ENCODE measurements at regions not wholly inside any gene's neighbourhood (a gene's known extent, or its start where the extent isn't known, plus 50 kb on each side); places are given as distances from the start of the nearest gene placed in this dataset.

DNA sequence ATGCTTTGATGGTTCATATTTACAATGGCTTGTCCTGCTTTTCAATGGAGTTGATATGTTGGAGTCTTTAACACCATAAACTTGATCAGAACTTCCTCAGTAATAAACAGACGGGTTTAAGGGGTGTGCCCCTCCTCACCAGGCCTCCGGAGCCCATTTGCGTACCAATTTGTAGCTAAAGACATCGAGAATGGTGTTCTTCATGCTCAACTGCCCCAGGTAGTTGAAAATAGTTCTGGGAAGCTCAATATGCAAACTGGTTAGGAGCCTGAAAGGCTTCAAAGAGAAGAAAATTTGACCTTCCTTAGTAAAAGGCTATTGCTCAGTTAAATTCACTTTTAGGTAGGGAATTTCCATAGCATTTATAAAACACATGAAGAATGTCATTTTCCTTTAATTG, 68.1 kb upstream of the RRP15 start:
- H3K4me3 ChIP-seq (ENCODE audit: low read length) = no peak overlapping the region
- H3K4me1 ChIP-seq (ENCODE audit: insufficient read depth, low read length) = no peaks in the 10 kb centered on the region
- no peaks in the 10 kb centered on the region for H3K27me3 ChIP-seq (ENCODE audit: insufficient read depth, low read length)
- no peaks in the 10 kb centered on the region for H3K9me3 ChIP-seq (ENCODE audit: low read depth, low read length)

DNA sequence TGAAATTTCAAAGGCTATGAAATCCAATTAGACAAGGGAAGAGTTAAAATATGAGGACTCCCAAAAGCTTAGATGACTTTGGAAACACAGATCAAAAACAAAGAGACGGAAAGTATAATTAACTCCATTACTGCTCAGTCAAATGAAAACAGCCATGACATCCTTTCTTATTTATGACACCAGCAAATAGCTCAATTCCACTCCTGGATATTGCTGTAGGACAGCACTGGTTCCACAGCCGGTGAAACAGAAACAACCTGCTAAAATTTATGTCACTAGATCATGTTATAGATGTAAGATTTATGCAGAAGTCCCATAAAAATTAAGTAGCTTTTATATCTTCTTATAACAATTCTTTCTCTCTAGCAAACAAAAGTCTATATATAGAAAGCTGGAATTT, 65.6 kb upstream of the RRP15 start:
- no peaks in the 10 kb centered on the region for H3K9me3 ChIP-seq (ENCODE audit: low read depth, low read length)
- no peaks in the 10 kb centered on the region for H3K27me3 ChIP-seq (ENCODE audit: insufficient read depth, low read length)
- H3K4me1 ChIP-seq (ENCODE audit: insufficient read depth, low read length) = no peaks in the 10 kb centered on the region
- H3K4me3 ChIP-seq (ENCODE audit: low read length) = no peak overlapping the region

DNA sequence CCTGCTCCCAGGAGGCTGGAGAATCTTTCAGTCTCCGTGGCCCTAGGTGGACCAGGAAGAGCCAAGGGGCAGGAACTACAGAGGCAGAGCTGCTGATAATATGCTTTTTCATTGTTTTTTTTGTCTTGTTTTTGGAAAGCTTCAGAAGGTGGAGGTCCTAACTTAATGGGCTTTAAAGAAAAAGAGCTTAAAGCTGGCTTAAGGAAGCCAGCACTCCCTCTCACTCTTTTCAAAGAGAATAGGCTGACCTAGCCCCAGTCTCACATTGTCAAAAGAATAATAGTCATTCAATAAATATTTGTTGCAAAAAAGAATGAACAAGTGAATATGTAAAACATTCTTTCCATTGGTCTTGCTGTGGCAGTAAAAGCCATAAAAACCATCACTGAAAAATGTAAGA, 61.0 kb upstream of the RRP15 start:
- no peaks in the 10 kb centered on the region for H3K4me1 ChIP-seq (ENCODE audit: insufficient read depth, low read length)
- no peaks in the 10 kb centered on the region for H3K9me3 ChIP-seq (ENCODE audit: low read depth, low read length)
- no peak overlapping the region for H3K4me3 ChIP-seq (ENCODE audit: low read length)
- no peaks in the 10 kb centered on the region for H3K27me3 ChIP-seq (ENCODE audit: insufficient read depth, low read length)

DNA sequence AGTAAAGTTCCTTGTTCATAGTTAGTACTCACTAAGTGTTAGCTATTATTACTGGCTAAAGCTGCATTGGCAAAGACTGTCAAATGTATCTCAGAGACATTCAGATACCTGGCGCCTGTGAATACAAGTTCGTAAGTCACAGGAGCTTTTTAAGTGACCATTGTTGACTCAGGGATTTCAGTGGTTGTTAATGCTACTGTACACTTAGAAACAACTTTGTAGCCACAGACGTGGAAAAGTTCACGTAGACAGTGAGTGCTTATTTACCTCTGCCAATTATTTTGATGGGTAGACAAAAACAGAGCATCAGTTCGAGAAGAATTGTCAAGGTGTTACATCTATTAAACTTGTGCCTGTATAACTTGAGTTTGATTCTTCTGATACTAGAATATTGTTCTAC, 59.1 kb upstream of the RRP15 start:
- H3K4me3 ChIP-seq (ENCODE audit: low read length) = no peak overlapping the region
- H3K27me3 ChIP-seq (ENCODE audit: insufficient read depth, low read length) = no peaks in the 10 kb centered on the region
- no peaks in the 10 kb centered on the region for H3K4me1 ChIP-seq (ENCODE audit: insufficient read depth, low read length)
- no peaks in the 10 kb centered on the region for H3K9me3 ChIP-seq (ENCODE audit: low read depth, low read length)

Data from mononuclear cell (primary cell).